Astrocyte (in vitro differentiated cells and primary cell): ENCODE measurements at regions not wholly inside any gene's neighbourhood (a gene's known extent, or its start where the extent isn't known, plus 50 kb on each side); places are given as distances from the start of the nearest gene placed in this dataset.

Experiments used
- DNase-seq: peaks from one replicate; pipeline ENCODE4 v3.0.0-alpha.2; 2010; ENCODE audit warnings: low read depth
- FAIRE-seq: peaks from 2 replicates; lab custom pipeline; 2011; peaks lifted over from hg19 to GRCh38; lab: Jason Lieb, UNC
- H2AFZ ChIP-seq: 2 replicates; pipeline ENCODE4 v1.6.0; 2012; ENCODE audit warnings: low read depth, low read length, inconsistent platforms
- H3K27ac ChIP-seq: 2 replicates; pipeline ENCODE4 v1.5.1; 2011; ENCODE audit warnings: low read depth, low read length, inconsistent platforms
- H3K27me3 ChIP-seq: 2 replicates; pipeline ENCODE4 v1.6.0; 2011; ENCODE audit warnings: low read length, inconsistent platforms; ENCODE audit not compliant: insufficient read depth
- H3K36me3 ChIP-seq: 2 replicates; pipeline ENCODE4 v1.5.1; 2011; ENCODE audit warnings: low read length, inconsistent platforms; ENCODE audit not compliant: insufficient read depth
- H3K4me1 ChIP-seq: 2 replicates; pipeline ENCODE4 v1.5.1; 2011; ENCODE audit warnings: low read length, inconsistent platforms; ENCODE audit not compliant: insufficient read depth
- H3K4me2 ChIP-seq: 2 replicates; pipeline ENCODE4 v1.6.0; 2012; ENCODE audit warnings: low read length, inconsistent platforms
- H3K4me3 ChIP-seq: 2 replicates; pipeline ENCODE4 v1.5.1; 2011; ENCODE audit warnings: low read depth, mild to moderate bottlenecking, low read length, inconsistent platforms; ENCODE audit not compliant: insufficient read depth
- H3K79me2 ChIP-seq: 2 replicates; pipeline ENCODE4 v1.6.0; 2012; ENCODE audit warnings: mild to moderate bottlenecking, low read length, inconsistent platforms; ENCODE audit not compliant: insufficient read depth
- H3K9ac ChIP-seq: 2 replicates; pipeline ENCODE4 v1.6.0; 2012; ENCODE audit warnings: mild to moderate bottlenecking, low read length, inconsistent platforms
- H3K9me3 ChIP-seq: 2 replicates; pipeline ENCODE4 v1.5.1; 2012; ENCODE audit warnings: low read depth, mild to moderate bottlenecking, low read length, inconsistent platforms; ENCODE audit not compliant: insufficient read depth
- H4K20me1 ChIP-seq: 2 replicates; pipeline ENCODE4 v1.6.0; 2012; ENCODE audit warnings: low read length, inconsistent platforms; ENCODE audit not compliant: insufficient read depth
- H3K27ac Mint-ChIP-seq: one replicate; pipeline ENCODE4 v1.8.0; 2021; ENCODE audit warnings: mild to moderate bottlenecking, mixed read lengths; ENCODE audit not compliant: unreplicated experiment
- H3K27me3 Mint-ChIP-seq: one replicate; pipeline ENCODE4 v1.8.0; 2021; ENCODE audit warnings: low read depth, mixed read lengths; ENCODE audit not compliant: unreplicated experiment
- H3K36me3 Mint-ChIP-seq: one replicate; pipeline ENCODE4 v1.8.0; 2021; ENCODE audit warnings: low read depth, mixed read lengths; ENCODE audit not compliant: unreplicated experiment
- H3K4me1 Mint-ChIP-seq: one replicate; pipeline ENCODE4 v1.8.0; 2021; ENCODE audit warnings: low read depth, mixed read lengths; ENCODE audit not compliant: unreplicated experiment
- H3K4me3 Mint-ChIP-seq: one replicate; pipeline ENCODE4 v1.8.0; 2021; ENCODE audit warnings: mild to moderate bottlenecking, moderate library complexity, mixed read lengths; ENCODE audit not compliant: unreplicated experiment
- H3K9me3 Mint-ChIP-seq: one replicate; pipeline ENCODE4 v1.8.0; 2021; ENCODE audit warnings: mild to moderate bottlenecking, mixed read lengths; ENCODE audit not compliant: unreplicated experiment
- CTCF ChIP-seq: IDR thresholded peaks from 2 replicates; pipeline ENCODE4 v1.5.1; 2011; ENCODE audit warnings: low read depth, mild to moderate bottlenecking, inconsistent platforms, low read length, moderate library complexity; ENCODE audit not compliant: insufficient read depth
- EZH2 ChIP-seq: IDR thresholded peaks from 2 replicates; pipeline ENCODE4 v1.6.1; 2012; ENCODE audit warnings: mild to moderate bottlenecking, low read length, inconsistent platforms; ENCODE audit not compliant: insufficient read depth

DNA sequence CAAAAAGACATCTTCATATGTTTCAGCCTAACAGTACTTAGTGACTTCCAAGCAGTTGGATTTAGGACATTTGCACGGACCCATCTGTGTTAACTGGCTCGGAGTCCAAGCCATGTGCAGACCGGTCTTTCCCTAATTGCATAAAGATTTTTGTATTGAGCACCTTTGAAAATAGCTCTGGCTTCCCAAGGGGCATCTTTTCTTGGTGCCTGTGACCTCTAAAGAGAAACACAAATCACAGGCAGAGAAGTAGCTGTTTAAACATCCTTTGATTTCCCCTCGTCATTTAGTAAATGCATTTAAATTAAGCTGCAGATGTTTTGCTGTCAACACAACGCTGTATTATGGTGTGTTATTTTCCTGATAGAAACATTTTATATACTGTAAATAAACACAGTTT is 288.2 kb upstream of the SALL1 start:
- no peaks in the 10 kb centered on the region for H3K9me3 Mint-ChIP-seq
- H3K4me3 ChIP-seq, result no peak overlapping the region
- no peak overlapping the region for H3K27ac Mint-ChIP-seq
- no peaks in the 10 kb centered on the region for H3K36me3 ChIP-seq
- no peaks in the 10 kb centered on the region for H3K79me2 ChIP-seq
- FAIRE-seq (no peak), DNase-seq (no peak)
- no peak overlapping the region for H3K9ac ChIP-seq
- no peaks in the 10 kb centered on the region for H4K20me1 ChIP-seq
- no peaks in the 10 kb centered on the region for H3K9me3 ChIP-seq
- no peak overlapping the region for H3K4me2 ChIP-seq
- H3K4me3 Mint-ChIP-seq, result no peak overlapping the region
- TF ChIP-seq EZH2 (no peak), CTCF (no peak)
- H3K4me1 ChIP-seq, result peaks cover 4% of the 10 kb centered on the region
- peaks cover 16% of the 10 kb centered on the region for H3K27me3 ChIP-seq
- H3K27me3 Mint-ChIP-seq, result peaks cover 25% of the 10 kb centered on the region
- H2AFZ ChIP-seq, result no peak overlapping the region
- H3K4me1 Mint-ChIP-seq, result peaks cover 7% of the 10 kb centered on the region
- H3K27ac ChIP-seq, result no peak overlapping the region
- H3K36me3 Mint-ChIP-seq, result no peaks in the 10 kb centered on the region

- Histone ChIP-seq H3K9me3 (no peaks in the 10 kb centered on the region), H4K20me1 (no peaks in the 10 kb centered on the region), H3K36me3 (no peaks in the 10 kb centered on the region), H3K4me1 (peaks cover 13% of the 10 kb centered on the region), H3K9ac (no peak overlapping the region), H3K4me3 (no peak overlapping the region), H3K79me2 (no peaks in the 10 kb centered on the region), H2AFZ (no peak overlapping the region), H3K27ac (no peak overlapping the region), H3K4me2 (no peak overlapping the region), H3K27me3 (peaks cover 16% of the 10 kb centered on the region)
- DNase-seq (no peak), FAIRE-seq (no peak)
- H3K4me1 Mint-ChIP-seq, result peaks cover 12% of the 10 kb centered on the region
- H3K4me3 Mint-ChIP-seq, result no peak overlapping the region
- H3K27me3 Mint-ChIP-seq, result peaks cover 24% of the 10 kb centered on the region
- H3K9me3 Mint-ChIP-seq, result no peaks in the 10 kb centered on the region
- no peaks in the 10 kb centered on the region for H3K36me3 Mint-ChIP-seq
- TF ChIP-seq EZH2, result no peak
- TF ChIP-seq CTCF, result no peak
- H3K27ac Mint-ChIP-seq, result no peak overlapping the region
Observed at GRCh38 chr16:51436742-51437141, 285.7 kb upstream of the SALL1 start.

GRCh38 chr16:51434567-51435198 is 283.6 kb upstream of the SALL1 start:
- H3K4me1 ChIP-seq, result peaks cover 20% of the 10 kb centered on the region
- no peak for TF ChIP-seq CTCF
- TF ChIP-seq EZH2, result no peak
- H3K36me3 ChIP-seq, result no peaks in the 10 kb centered on the region
- H3K27ac Mint-ChIP-seq, result no peak overlapping the region
- DNase-seq (no peak), FAIRE-seq (no peak)
- H3K27me3 Mint-ChIP-seq, result peaks cover 12% of the 10 kb centered on the region
- H3K4me3 ChIP-seq, result no peak overlapping the region
- H3K79me2 ChIP-seq, result no peaks in the 10 kb centered on the region
- peaks cover 3% of the 10 kb centered on the region for H3K27me3 ChIP-seq
- no peak overlapping the region for H3K27ac ChIP-seq
- H3K9me3 ChIP-seq, result no peaks in the 10 kb centered on the region
- H2AFZ ChIP-seq, result no peak overlapping the region
- no peak overlapping the region for H3K4me2 ChIP-seq
- H3K4me3 Mint-ChIP-seq, result no peak overlapping the region
- H3K9ac ChIP-seq, result no peak overlapping the region
- no peaks in the 10 kb centered on the region for H3K9me3 Mint-ChIP-seq
- H3K4me1 Mint-ChIP-seq, result peaks cover 17% of the 10 kb centered on the region
- H3K36me3 Mint-ChIP-seq, result no peaks in the 10 kb centered on the region
- H4K20me1 ChIP-seq, result no peaks in the 10 kb centered on the region
